ENCODE measurements at regions not wholly inside any gene's neighbourhood (a gene's known extent, or its start where the extent isn't known, plus 50 kb on each side); places are given as distances from the start of the nearest gene placed in this dataset.

DNA sequence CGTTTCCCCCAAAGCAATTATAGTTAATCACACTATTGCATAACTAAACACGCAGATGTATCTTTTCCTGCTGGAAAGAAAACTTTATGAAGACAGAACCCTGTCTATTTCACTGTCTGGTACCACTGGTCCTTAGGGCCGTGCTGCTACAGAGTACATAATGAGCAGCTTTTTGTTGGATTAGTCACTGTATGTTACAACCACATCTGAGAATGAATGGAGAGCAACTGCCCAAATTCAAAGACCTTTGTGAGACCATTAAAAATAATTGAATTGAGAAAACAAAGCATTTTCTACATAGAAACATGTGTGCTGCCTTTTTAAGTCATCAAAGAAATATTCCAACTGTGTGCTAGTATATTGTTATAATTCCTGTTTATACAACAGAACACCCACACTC is 111.3 kb upstream of the SORCS1 start:
- H3K4me1 ChIP-seq (ENCODE audit: control insufficient read depth, insufficient read depth, low read length): no peaks in the 10 kb centered on the region
- no peaks in the 10 kb centered on the region for H3K27me3 ChIP-seq (ENCODE audit: control insufficient read depth, insufficient read depth, low read length)
- no peak overlapping the region for H3K4me3 ChIP-seq (ENCODE audit: low read depth in 2 of 2, low read length in 2 of 2)
- ATAC-seq: no peak
- H3K36me3 ChIP-seq (ENCODE audit: control insufficient read depth, insufficient read depth, low read length): no peaks in the 10 kb centered on the region
- in situ Hi-C loops (cut with HindIII; ENCODE audit: low pct_unique_long_range_greater_than_20kb, low sequenced_read_pairs): no loop called here
- DNase-seq (ENCODE audit: low read depth, low spot score): no peak
- TF ChIP-seq, protein P1, sequence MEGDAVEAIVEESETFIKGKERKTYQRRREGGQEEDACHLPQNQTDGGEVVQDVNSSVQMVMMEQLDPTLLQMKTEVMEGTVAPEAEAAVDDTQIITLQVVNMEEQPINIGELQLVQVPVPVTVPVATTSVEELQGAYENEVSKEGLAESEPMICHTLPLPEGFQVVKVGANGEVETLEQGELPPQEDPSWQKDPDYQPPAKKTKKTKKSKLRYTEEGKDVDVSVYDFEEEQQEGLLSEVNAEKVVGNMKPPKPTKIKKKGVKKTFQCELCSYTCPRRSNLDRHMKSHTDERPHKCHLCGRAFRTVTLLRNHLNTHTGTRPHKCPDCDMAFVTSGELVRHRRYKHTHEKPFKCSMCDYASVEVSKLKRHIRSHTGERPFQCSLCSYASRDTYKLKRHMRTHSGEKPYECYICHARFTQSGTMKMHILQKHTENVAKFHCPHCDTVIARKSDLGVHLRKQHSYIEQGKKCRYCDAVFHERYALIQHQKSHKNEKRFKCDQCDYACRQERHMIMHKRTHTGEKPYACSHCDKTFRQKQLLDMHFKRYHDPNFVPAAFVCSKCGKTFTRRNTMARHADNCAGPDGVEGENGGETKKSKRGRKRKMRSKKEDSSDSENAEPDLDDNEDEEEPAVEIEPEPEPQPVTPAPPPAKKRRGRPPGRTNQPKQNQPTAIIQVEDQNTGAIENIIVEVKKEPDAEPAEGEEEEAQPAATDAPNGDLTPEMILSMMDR (IDR thresholded peaks at IDR 0.05): no peak
- TF ChIP-seq POLR2AphosphoS5 (IDR thresholded peaks at IDR 0.05; ENCODE audit: low read depth, low read length) (no peak), TCF7L2 (IDR thresholded peaks at IDR 0.05; ENCODE audit: low read depth, low read length) (no peak), SIN3A (IDR thresholded peaks at IDR 0.05; ENCODE audit: borderline replicate concordance, insufficient read depth, low read depth, low read length) (no peak)
- TF ChIP-seq, protein P2, sequence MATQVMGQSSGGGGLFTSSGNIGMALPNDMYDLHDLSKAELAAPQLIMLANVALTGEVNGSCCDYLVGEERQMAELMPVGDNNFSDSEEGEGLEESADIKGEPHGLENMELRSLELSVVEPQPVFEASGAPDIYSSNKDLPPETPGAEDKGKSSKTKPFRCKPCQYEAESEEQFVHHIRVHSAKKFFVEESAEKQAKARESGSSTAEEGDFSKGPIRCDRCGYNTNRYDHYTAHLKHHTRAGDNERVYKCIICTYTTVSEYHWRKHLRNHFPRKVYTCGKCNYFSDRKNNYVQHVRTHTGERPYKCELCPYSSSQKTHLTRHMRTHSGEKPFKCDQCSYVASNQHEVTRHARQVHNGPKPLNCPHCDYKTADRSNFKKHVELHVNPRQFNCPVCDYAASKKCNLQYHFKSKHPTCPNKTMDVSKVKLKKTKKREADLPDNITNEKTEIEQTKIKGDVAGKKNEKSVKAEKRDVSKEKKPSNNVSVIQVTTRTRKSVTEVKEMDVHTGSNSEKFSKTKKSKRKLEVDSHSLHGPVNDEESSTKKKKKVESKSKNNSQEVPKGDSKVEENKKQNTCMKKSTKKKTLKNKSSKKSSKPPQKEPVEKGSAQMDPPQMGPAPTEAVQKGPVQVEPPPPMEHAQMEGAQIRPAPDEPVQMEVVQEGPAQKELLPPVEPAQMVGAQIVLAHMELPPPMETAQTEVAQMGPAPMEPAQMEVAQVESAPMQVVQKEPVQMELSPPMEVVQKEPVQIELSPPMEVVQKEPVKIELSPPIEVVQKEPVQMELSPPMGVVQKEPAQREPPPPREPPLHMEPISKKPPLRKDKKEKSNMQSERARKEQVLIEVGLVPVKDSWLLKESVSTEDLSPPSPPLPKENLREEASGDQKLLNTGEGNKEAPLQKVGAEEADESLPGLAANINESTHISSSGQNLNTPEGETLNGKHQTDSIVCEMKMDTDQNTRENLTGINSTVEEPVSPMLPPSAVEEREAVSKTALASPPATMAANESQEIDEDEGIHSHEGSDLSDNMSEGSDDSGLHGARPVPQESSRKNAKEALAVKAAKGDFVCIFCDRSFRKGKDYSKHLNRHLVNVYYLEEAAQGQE (IDR thresholded peaks at IDR 0.05; ENCODE audit: insufficient read depth in 1 of 2, low read depth in 2 of 2, low read length in 1 of 2): no peak
- H3K9me3 ChIP-seq (ENCODE audit: control insufficient read depth, insufficient read depth, low read depth, low read length): no peaks in the 10 kb centered on the region; the same call in 1 of the 2 replicates
- POLR2A ChIA-PET: interaction anchor here (0.6 kb wide), 1 partner anchor 394 kb away, joined by 3 read pairs; no protein-coding TSS in a partner anchor
- intact Hi-C loops (cut with micrococcal nuclease; ENCODE audit: unreplicated experiment): no loop called here
- CTCF ChIA-PET: no interaction called here
- no TSS peak for BruUV-seq (replicated peaks)
- H3K27ac ChIP-seq (ENCODE audit: low read length): no peak overlapping the region

DNA sequence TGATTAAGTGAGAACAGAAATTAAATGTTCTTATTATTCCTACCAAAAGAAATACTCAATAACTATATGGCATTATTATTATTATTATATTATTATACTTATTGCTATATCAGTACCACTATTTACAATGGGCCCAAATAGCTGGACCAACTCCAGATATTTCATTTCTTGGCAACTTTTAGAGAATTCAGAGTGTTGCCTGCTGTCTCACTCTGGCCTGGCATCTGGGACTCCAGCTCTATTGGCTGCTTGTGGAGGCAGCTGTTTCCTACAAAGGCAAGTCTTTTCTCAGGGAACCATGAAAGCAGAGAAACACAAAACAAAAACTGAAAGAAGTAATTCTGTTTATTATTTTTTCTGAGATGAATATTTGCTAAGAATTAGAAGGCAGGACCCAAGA is 105.1 kb upstream of the SORCS1 start:
- ChIA-PET CTCF (no interaction called here), POLR2A (interaction anchor here (0.7 kb wide), 1 partner anchor 355 kb away, joined by 5 read pairs; no protein-coding TSS in a partner anchor)
- ATAC-seq (no peak), DNase-seq (ENCODE audit: low read depth, low spot score) (no peak)
- Histone ChIP-seq H3K27ac (ENCODE audit: low read length) (no peak overlapping the region), H3K36me3 (ENCODE audit: control insufficient read depth, insufficient read depth, low read length) (no peaks in the 10 kb centered on the region), H3K27me3 (ENCODE audit: control insufficient read depth, insufficient read depth, low read length) (no peaks in the 10 kb centered on the region; the same call in 1 of the 2 replicates), H3K4me3 (ENCODE audit: low read depth in 2 of 2, low read length in 2 of 2) (no peak overlapping the region), H3K9me3 (ENCODE audit: control insufficient read depth, insufficient read depth, low read depth, low read length) (no peaks in the 10 kb centered on the region), H3K4me1 (ENCODE audit: control insufficient read depth, insufficient read depth, low read length) (no peaks in the 10 kb centered on the region)
- no TSS peak for BruUV-seq (replicated peaks)
- in situ Hi-C loops (cut with HindIII; ENCODE audit: low pct_unique_long_range_greater_than_20kb, low sequenced_read_pairs) (no loop called here), intact Hi-C loops (cut with micrococcal nuclease; ENCODE audit: unreplicated experiment) (no loop called here)
- no peak for TF ChIP-seq POLR2AphosphoS5 (IDR thresholded peaks at IDR 0.05; ENCODE audit: low read depth, low read length)

DNA sequence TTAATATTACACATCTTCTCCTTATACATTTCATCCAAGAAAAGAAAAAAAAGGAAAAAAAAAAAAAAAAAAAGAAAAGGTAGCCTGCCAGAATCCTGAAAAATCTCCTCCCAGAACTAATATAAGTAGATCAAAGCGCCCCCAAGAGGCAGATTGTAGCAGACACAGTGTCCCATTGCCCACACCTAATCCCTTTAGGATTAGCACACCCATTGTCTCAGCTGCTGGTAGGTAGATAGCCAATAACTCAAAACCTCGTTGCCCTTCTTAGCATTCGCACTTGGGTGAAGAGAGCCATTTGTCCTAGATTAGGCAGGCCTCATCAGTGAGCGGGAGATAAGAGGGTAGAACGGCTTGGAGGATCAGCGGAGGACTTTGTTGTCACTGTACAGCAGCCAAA is 100.2 kb upstream of the SORCS1 start:
- H3K4me3 ChIP-seq (ENCODE audit: low read depth in 2 of 2, low read length in 2 of 2): no peak overlapping the region
- H3K4me1 ChIP-seq (ENCODE audit: control insufficient read depth, insufficient read depth, low read length): no peaks in the 10 kb centered on the region
- H3K27me3 ChIP-seq (ENCODE audit: control insufficient read depth, insufficient read depth, low read length): no peaks in the 10 kb centered on the region; the same call in 1 of the 2 replicates
- H3K36me3 ChIP-seq (ENCODE audit: control insufficient read depth, insufficient read depth, low read length): no peaks in the 10 kb centered on the region
- no peaks in the 10 kb centered on the region for H3K9me3 ChIP-seq (ENCODE audit: control insufficient read depth, insufficient read depth, low read depth, low read length)
- ChIA-PET CTCF (no interaction called here), POLR2A (no interaction called here)
- no peak overlapping the region for H3K27ac ChIP-seq (ENCODE audit: low read length)
- in situ Hi-C loops (cut with HindIII; ENCODE audit: low pct_unique_long_range_greater_than_20kb, low sequenced_read_pairs): no loop called here
- ATAC-seq: no peak
- TF ChIP-seq POLR2AphosphoS5 (IDR thresholded peaks at IDR 0.05; ENCODE audit: low read depth, low read length) (no peak), TCF7L2 (IDR thresholded peaks at IDR 0.05; ENCODE audit: low read depth, low read length) (no peak)
- TF ChIP-seq, protein P2 (IDR thresholded peaks at IDR 0.05; ENCODE audit: insufficient read depth in 1 of 2, low read depth in 2 of 2, low read length in 1 of 2): no peak
- TF ChIP-seq, protein P1 (IDR thresholded peaks at IDR 0.05): 0 out of 2 replicates have a peak, but pooled peaks have one; percentile 1
- DNase-seq (ENCODE audit: low read depth, low spot score): no peak
- BruUV-seq (replicated peaks): no TSS peak
- intact Hi-C loops (cut with micrococcal nuclease; ENCODE audit: unreplicated experiment): no loop called here

Measured in Panc1 (cell line).